ENCODE measurements at regions not wholly inside any gene's neighbourhood (a gene's known extent, or its start where the extent isn't known, plus 50 kb on each side); places are given as distances from the start of the nearest gene placed in this dataset.

DNA sequence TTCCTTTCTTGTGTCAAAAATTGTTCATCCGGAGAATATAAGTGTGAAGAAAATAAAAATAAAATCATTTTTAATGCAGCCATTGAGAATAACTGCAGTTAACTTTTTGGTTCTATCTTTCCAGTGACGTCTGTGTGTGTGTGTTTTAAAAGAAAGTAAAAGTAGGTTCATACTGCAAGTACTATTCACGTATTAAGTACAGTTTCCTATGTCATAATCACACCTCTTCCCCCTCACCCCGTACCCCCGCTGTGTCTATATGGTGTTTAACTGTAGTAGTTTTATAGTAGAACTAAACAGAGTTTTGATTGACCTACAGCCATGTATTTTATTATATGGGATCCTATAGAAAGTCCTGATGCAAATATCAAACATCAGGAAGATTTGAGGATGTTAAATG is 78.5 kb upstream of the CLCN4 start:
- no peaks in the 10 kb centered on the region for H3K27me3 ChIP-seq
- no peaks in the 10 kb centered on the region for H3K9me3 ChIP-seq
- H3K4me3 ChIP-seq: no peak overlapping the region
- no peak for TF ChIP-seq POLR2A (IDR thresholded peaks at IDR 0.05)
- TF ChIP-seq, protein P1, sequence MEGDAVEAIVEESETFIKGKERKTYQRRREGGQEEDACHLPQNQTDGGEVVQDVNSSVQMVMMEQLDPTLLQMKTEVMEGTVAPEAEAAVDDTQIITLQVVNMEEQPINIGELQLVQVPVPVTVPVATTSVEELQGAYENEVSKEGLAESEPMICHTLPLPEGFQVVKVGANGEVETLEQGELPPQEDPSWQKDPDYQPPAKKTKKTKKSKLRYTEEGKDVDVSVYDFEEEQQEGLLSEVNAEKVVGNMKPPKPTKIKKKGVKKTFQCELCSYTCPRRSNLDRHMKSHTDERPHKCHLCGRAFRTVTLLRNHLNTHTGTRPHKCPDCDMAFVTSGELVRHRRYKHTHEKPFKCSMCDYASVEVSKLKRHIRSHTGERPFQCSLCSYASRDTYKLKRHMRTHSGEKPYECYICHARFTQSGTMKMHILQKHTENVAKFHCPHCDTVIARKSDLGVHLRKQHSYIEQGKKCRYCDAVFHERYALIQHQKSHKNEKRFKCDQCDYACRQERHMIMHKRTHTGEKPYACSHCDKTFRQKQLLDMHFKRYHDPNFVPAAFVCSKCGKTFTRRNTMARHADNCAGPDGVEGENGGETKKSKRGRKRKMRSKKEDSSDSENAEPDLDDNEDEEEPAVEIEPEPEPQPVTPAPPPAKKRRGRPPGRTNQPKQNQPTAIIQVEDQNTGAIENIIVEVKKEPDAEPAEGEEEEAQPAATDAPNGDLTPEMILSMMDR (IDR thresholded peaks at IDR 0.05): no peak
- intact Hi-C loops (cut with DNase I; ENCODE audit: low total_unique reads): no loop called here
- DNase-seq: no peak
- H3K27ac ChIP-seq: no peak overlapping the region
- H3K36me3 ChIP-seq: no peaks in the 10 kb centered on the region
- no peaks in the 10 kb centered on the region for H3K4me1 ChIP-seq

- no peak for DNase-seq
- TF ChIP-seq, protein P1 (IDR thresholded peaks at IDR 0.05): no peak
- no peak for TF ChIP-seq POLR2A (IDR thresholded peaks at IDR 0.05)
- H3K36me3 ChIP-seq: no peaks in the 10 kb centered on the region
Measured at GRCh38 chrX:10079231-10079630, 77.5 kb upstream of the CLCN4 start.

GRCh38 chrX:10083809-10084208 is 73.0 kb upstream of the CLCN4 start:
- Histone ChIP-seq H3K36me3 (no peaks in the 10 kb centered on the region), H3K4me1 (no peaks in the 10 kb centered on the region), H3K4me3 (no peak overlapping the region), H3K27me3 (no peaks in the 10 kb centered on the region), H3K27ac (peak overlapping the region; percentile 77 to 80), H3K9me3 (no peaks in the 10 kb centered on the region)
- intact Hi-C loops (cut with DNase I; ENCODE audit: low total_unique reads): no loop called here
- DNase-seq: no peak
- TF ChIP-seq POLR2A (IDR thresholded peaks at IDR 0.05): no peak
- TF ChIP-seq, protein P1 (IDR thresholded peaks at IDR 0.05): no peak

More at GRCh38 chrX:10079231-10079630, 77.5 kb upstream of the CLCN4 start:
- H3K4me1 ChIP-seq: no peaks in the 10 kb centered on the region
- no peaks in the 10 kb centered on the region for H3K27me3 ChIP-seq
- intact Hi-C loops (cut with DNase I; ENCODE audit: low total_unique reads): no loop called here
- H3K4me3 ChIP-seq: no peak overlapping the region
- H3K27ac ChIP-seq: no peak overlapping the region
- H3K9me3 ChIP-seq: no peaks in the 10 kb centered on the region

DNA sequence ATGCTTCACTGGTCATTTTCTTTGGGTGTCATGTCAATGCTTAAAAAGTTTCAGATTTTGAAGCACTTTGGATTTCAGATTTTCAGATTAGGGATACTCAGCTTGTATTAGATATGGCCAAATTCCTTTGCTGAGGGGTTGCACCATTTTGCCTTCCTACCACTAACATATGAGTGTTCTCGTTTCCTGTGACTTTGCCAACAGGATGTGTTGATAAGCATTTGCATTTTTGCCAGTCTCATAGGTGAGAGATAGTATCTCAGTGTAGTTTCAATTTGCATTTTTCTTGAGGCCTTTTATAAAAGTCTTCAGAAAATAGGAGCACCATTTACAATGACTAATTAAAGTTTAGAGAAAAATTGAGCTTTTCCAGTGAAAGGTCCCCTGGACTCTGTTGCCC is 71.6 kb upstream of the CLCN4 start:
- no peak overlapping the region for H3K27ac ChIP-seq
- no peak overlapping the region for H3K4me3 ChIP-seq
- no peaks in the 10 kb centered on the region for H3K36me3 ChIP-seq
- H3K4me1 ChIP-seq: no peaks in the 10 kb centered on the region
- H3K27me3 ChIP-seq: no peaks in the 10 kb centered on the region
- DNase-seq: no peak
- intact Hi-C loops (cut with DNase I; ENCODE audit: low total_unique reads): no loop called here
- TF ChIP-seq POLR2A (IDR thresholded peaks at IDR 0.05): no peak
- TF ChIP-seq, protein P1 (IDR thresholded peaks at IDR 0.05): no peak
- no peaks in the 10 kb centered on the region for H3K9me3 ChIP-seq

- no peaks in the 10 kb centered on the region for H3K27me3 ChIP-seq
- DNase-seq: no peak
- no peak overlapping the region for H3K4me3 ChIP-seq
- no peak overlapping the region for H3K27ac ChIP-seq
- intact Hi-C loops (cut with DNase I; ENCODE audit: low total_unique reads): no loop called here
- no peak for TF ChIP-seq POLR2A (IDR thresholded peaks at IDR 0.05)
- TF ChIP-seq, protein P1 (IDR thresholded peaks at IDR 0.05): no peak
- no peaks in the 10 kb centered on the region for H3K4me1 ChIP-seq
- no peaks in the 10 kb centered on the region for H3K9me3 ChIP-seq
- no peaks in the 10 kb centered on the region for H3K36me3 ChIP-seq
Measured at GRCh38 chrX:10086676-10087075, 70.1 kb upstream of the CLCN4 start.

All from uterus (tissue), 3 donors.